PC-3 (cell line): ENCODE measurements at regions not wholly inside any gene's neighbourhood (a gene's known extent, or its start where the extent isn't known, plus 50 kb on each side); places are given as distances from the start of the nearest gene placed in this dataset.

Experiments
- ATAC-seq: fragments of 200-7000 bp; cut with Tn5 transposase; 2 replicates; pipeline ENCODE4 v1.9.1; 2020; ENCODE audit warnings: mild to moderate bottlenecking, moderate library complexity
- BruUV-seq: library from RNA; stranded (reverse); fragments of 400-500 nt; replicated peaks from 2 replicates; lab custom pipeline; 2021; lab: Mats Ljungman, UMichigan
- CTCF ChIA-PET: fragments of 300-600 bp; sonication (Branson Sonifier 250); formaldehyde crosslinking; loops from one replicate; lab custom pipeline; 2022; ENCODE audit warnings: antibody characterized with exemption; lab: Charles Lee
- POLR2A ChIA-PET: fragments of 300-600 bp; sonication (Branson Sonifier 250); formaldehyde crosslinking; loops from one replicate; lab custom pipeline; 2022; ENCODE audit warnings: antibody characterized with exemption; ENCODE audit not compliant: unreplicated experiment; lab: Charles Lee
- DNase-seq: peaks from one replicate; pipeline ENCODE4 v3.0.0-alpha.2; 2015
- H2AFZ ChIP-seq: fragments of 300-600 bp; sonication (generic); 2 replicates; pipeline ENCODE4 v1.6.0; 2016; ENCODE audit warnings: antibody characterized with exemption, low read length
- H3F3A ChIP-seq: fragments of 300-600 bp; sonication (generic); one replicate; pipeline ENCODE4 v1.6.0; 2017; ENCODE audit warnings: antibody characterized with exemption, low read length, control low read depth, mild to moderate bottlenecking; ENCODE audit not compliant: unreplicated experiment
- H3K27ac ChIP-seq: fragments of 300-600 bp; sonication (generic); 2 replicates; pipeline ENCODE4 v1.5.1; 2016; ENCODE audit warnings: mild to moderate bottlenecking, low read length
- H3K27me3 ChIP-seq: fragments of 300-600 bp; sonication (generic); 2 replicates; pipeline ENCODE4 v1.6.1; 2016; ENCODE audit warnings: low read length, mixed read lengths
- H3K36me3 ChIP-seq: fragments of 300-600 bp; sonication (generic); 2 replicates; pipeline ENCODE4 v1.6.1; 2016; ENCODE audit warnings: low read depth, mixed run types, low read length, mixed read lengths
- H3K4me1 ChIP-seq: fragments of 300-600 bp; sonication (generic); 2 replicates; pipeline ENCODE4 v1.5.1; 2016; ENCODE audit warnings: low read length; ENCODE audit not compliant: insufficient read depth
- H3K4me2 ChIP-seq: fragments of 300-600 bp; sonication (generic); 2 replicates; pipeline ENCODE4 v1.6.0; 2016; ENCODE audit warnings: low read length
- H3K4me3 ChIP-seq: fragments of 300-600 bp; sonication (generic); 2 replicates; pipeline ENCODE4 v1.5.1; 2016; ENCODE audit warnings: mild to moderate bottlenecking, low read length, mixed read lengths
- H3K79me2 ChIP-seq: fragments of 300-600 bp; sonication (generic); 2 replicates; pipeline ENCODE4 v1.6.1; 2017; ENCODE audit warnings: low read length, mixed read lengths
- H3K9ac ChIP-seq: fragments of 300-600 bp; sonication (generic); 2 replicates; pipeline ENCODE4 v1.6.0; 2016; ENCODE audit warnings: mild to moderate bottlenecking, low read length
- H3K9me2 ChIP-seq: fragments of 300-600 bp; sonication (generic); replicated peaks from 2 replicates; pipeline ENCODE4 v1.6.1; 2016; ENCODE audit warnings: mixed run types, low read length, mixed read lengths
- H3K9me3 ChIP-seq: fragments of 300-600 bp; sonication (generic); 2 replicates; pipeline ENCODE4 v1.6.1; 2016; ENCODE audit warnings: low read length, mixed read lengths
- H4K20me1 ChIP-seq: fragments of 300-600 bp; sonication (generic); 2 replicates; pipeline ENCODE4 v1.6.1; 2016; ENCODE audit warnings: low read length, mixed read lengths
- EZH2 ChIP-seq: fragments of 300-600 bp; sonication (generic); IDR thresholded peaks from one replicate; pipeline ENCODE4 v1.6.1; 2017; ENCODE audit warnings: antibody characterized with exemption, mild to moderate bottlenecking, low read length; ENCODE audit not compliant: unreplicated experiment
- EZH2phosphoT487 ChIP-seq: fragments of 300-600 bp; sonication (generic); IDR thresholded peaks from 2 replicates; pipeline ENCODE4 v1.6.1; 2018; ENCODE audit warnings: mild to moderate bottlenecking, antibody characterized with exemption, low read length, borderline replicate concordance
- intact Hi-C: fragments of 100-400 bp; cut with micrococcal nuclease; formaldehyde crosslinking; loops from 2 replicates; pipeline ENCODE4 v1.9.0; 2023
- TF ChIP-seq, protein P1 (sequence below): fragments of 300-600 bp; sonication (generic); conservative IDR thresholded peaks from 2 replicates; pipeline ENCODE4 v1.5.1; 2017; ENCODE audit warnings: antibody characterized with exemption, low read depth, mild to moderate bottlenecking, low read length

DNA sequence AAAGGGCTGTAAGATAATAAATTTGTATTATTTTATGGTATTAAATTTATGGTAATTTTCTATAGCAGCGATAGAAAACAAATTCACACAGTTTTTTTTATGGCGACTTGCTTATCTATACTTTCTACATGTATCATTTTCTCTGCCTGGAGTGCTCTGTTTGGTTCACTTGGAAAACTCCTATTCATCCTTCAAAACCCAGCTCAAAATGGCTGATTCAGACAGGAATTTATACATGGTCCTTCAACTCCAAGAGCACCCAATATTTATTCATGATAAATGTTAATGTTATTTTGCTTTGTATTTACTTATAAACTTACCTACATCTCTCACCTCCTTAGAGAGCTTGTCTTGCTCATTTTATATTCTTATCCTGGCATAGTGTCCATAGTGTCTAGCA is 55.6 kb upstream of the SSX2IP start:
- POLR2A ChIA-PET, result no interaction called here
- H4K20me1 ChIP-seq, result no peaks in the 10 kb centered on the region
- no peak overlapping the region for H3K27ac ChIP-seq
- H3K4me2 ChIP-seq, result no peak overlapping the region
- no TSS peak for BruUV-seq
- H3K9me3 ChIP-seq, result no peaks in the 10 kb centered on the region
- no peak for DNase-seq
- no peaks in the 10 kb centered on the region for H3F3A ChIP-seq
- no peak overlapping the region for H3K4me3 ChIP-seq
- no peak overlapping the region for H2AFZ ChIP-seq
- H3K4me1 ChIP-seq, result peaks cover 4% of the 10 kb centered on the region; the same call in 1 of the 2 replicates
- H3K79me2 ChIP-seq, result no peaks in the 10 kb centered on the region
- no peak for ATAC-seq
- no peaks in the 10 kb centered on the region for H3K36me3 ChIP-seq
- intact Hi-C loops, result no loop called here
- no peaks in the 10 kb centered on the region for H3K9me2 ChIP-seq
- no peaks in the 10 kb centered on the region for H3K27me3 ChIP-seq
- CTCF ChIA-PET, result no interaction called here
- TF ChIP-seq, protein P1, sequence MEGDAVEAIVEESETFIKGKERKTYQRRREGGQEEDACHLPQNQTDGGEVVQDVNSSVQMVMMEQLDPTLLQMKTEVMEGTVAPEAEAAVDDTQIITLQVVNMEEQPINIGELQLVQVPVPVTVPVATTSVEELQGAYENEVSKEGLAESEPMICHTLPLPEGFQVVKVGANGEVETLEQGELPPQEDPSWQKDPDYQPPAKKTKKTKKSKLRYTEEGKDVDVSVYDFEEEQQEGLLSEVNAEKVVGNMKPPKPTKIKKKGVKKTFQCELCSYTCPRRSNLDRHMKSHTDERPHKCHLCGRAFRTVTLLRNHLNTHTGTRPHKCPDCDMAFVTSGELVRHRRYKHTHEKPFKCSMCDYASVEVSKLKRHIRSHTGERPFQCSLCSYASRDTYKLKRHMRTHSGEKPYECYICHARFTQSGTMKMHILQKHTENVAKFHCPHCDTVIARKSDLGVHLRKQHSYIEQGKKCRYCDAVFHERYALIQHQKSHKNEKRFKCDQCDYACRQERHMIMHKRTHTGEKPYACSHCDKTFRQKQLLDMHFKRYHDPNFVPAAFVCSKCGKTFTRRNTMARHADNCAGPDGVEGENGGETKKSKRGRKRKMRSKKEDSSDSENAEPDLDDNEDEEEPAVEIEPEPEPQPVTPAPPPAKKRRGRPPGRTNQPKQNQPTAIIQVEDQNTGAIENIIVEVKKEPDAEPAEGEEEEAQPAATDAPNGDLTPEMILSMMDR, result no peak
- TF ChIP-seq EZH2 (no peak), EZH2phosphoT487 (no peak)
- no peak overlapping the region for H3K9ac ChIP-seq

DNA sequence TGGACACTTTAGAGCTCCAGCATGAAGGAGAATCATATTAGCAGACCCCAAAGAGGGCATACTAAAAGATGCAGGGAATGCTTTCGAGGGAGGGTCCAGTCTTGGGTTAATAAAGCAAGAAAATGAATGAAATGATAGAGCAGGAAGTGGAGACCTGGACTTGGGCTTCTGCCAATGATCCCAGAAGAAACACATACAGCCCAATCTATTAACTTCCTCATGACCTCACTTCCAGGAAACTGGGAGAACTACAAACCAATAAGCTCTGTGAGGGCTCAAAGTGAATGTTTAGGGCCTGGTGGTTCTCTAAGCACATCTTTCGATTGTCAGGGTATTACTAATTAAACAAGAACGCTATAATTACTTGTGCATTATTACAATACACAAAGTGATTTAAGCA is 53.6 kb upstream of the SSX2IP start:
- H3F3A ChIP-seq, result no peaks in the 10 kb centered on the region
- CTCF ChIA-PET, result no interaction called here

DNA sequence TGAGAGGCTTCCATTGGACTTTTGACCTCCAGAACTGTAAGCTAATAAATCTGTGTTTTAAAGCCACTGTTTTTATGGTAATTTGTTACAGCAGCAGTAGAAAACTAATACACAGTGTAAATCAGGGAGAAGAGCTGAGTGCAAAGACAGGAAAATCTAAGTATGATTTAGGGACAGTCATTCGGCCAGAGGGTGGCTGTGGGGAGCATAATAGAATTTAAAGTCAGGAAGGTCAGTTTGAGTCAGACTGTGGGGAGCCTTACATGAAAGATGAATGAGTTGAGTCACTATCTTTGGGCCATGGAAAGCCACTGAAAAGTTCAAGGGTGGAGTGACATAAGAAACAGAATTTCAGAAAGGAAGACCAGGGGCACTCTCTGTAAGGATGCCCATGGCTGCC is 52.4 kb upstream of the SSX2IP start:
- Histone ChIP-seq H3F3A (no peaks in the 10 kb centered on the region), H3K4me2 (no peak overlapping the region), H3K4me3 (no peak overlapping the region), H3K9ac (no peak overlapping the region), H3K79me2 (no peaks in the 10 kb centered on the region), H3K4me1 (peaks cover 4% of the 10 kb centered on the region; the same call in 1 of the 2 replicates), H3K9me3 (no peaks in the 10 kb centered on the region), H3K36me3 (no peaks in the 10 kb centered on the region), H3K27ac (no peak overlapping the region), H2AFZ (no peak overlapping the region), H4K20me1 (no peaks in the 10 kb centered on the region), H3K27me3 (no peaks in the 10 kb centered on the region), H3K9me2 (no peaks in the 10 kb centered on the region)
- ATAC-seq, result no peak
- ChIA-PET POLR2A (no interaction called here), CTCF (no interaction called here)
- no TSS peak for BruUV-seq
- TF ChIP-seq EZH2phosphoT487 (no peak), EZH2 (no peak)
- TF ChIP-seq, protein P1, result no peak
- intact Hi-C loops, result no loop called here
- peak; percentile 20 for DNase-seq

More for the DNA sequence above, 53.6 kb upstream of the SSX2IP start:
- no peaks in the 10 kb centered on the region for H3K36me3 ChIP-seq
- ATAC-seq (no peak), DNase-seq (no peak)
- H3K79me2 ChIP-seq, result no peaks in the 10 kb centered on the region
- H3K27ac ChIP-seq, result no peak overlapping the region
- H3K4me2 ChIP-seq, result no peak overlapping the region
- no peaks in the 10 kb centered on the region for H3K27me3 ChIP-seq
- no peak overlapping the region for H2AFZ ChIP-seq
- H4K20me1 ChIP-seq, result no peaks in the 10 kb centered on the region
- H3K4me3 ChIP-seq, result no peak overlapping the region
- intact Hi-C loops, result no loop called here
- POLR2A ChIA-PET, result interaction anchor here (0.6 kb wide), 1 partner anchor 608 kb away, joined by 6 read pairs; no protein-coding TSS in a partner anchor
- H3K9me3 ChIP-seq, result no peaks in the 10 kb centered on the region
- no TSS peak for BruUV-seq
- TF ChIP-seq, protein P1, result no peak
- no peak for TF ChIP-seq EZH2phosphoT487
- no peak for TF ChIP-seq EZH2
- peaks cover 4% of the 10 kb centered on the region; the same call in 1 of the 2 replicates for H3K4me1 ChIP-seq
- H3K9me2 ChIP-seq, result no peaks in the 10 kb centered on the region
- H3K9ac ChIP-seq, result no peak overlapping the region
